HG03175 (cell line): ENCODE measurements at regions not wholly inside any gene's neighbourhood (a gene's known extent, or its start where the extent isn't known, plus 50 kb on each side); places are given as distances from the start of the nearest gene placed in this dataset.

Experiments
- ATAC-seq: cut with Tn5 transposase; IDR thresholded peaks from one replicate; pipeline ENCODE4 v1.9.1; 2021; ENCODE audit warnings: mild to moderate bottlenecking, moderate library complexity; ENCODE audit not compliant: unreplicated experiment

DNA sequence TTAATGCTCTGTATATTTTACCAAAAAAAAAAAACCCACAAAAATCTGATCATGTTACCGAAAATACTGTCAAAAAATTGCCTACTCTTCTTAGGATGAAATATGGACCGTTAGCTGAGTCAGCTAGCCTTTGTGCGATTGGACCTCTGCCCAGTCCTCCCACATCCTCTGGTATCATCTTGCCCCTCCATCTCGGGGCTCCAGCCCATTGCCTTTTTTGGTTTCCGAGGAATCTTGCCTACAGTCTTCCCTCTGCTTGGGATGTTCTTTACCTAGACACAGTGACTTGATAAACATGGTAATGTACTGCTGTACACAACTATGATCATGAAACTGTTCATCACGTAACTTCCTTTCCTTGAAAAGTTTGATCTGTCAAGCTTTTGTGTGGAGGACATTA, 371.4 kb downstream of the SV2B start:
- ATAC-seq, result no peak

DNA sequence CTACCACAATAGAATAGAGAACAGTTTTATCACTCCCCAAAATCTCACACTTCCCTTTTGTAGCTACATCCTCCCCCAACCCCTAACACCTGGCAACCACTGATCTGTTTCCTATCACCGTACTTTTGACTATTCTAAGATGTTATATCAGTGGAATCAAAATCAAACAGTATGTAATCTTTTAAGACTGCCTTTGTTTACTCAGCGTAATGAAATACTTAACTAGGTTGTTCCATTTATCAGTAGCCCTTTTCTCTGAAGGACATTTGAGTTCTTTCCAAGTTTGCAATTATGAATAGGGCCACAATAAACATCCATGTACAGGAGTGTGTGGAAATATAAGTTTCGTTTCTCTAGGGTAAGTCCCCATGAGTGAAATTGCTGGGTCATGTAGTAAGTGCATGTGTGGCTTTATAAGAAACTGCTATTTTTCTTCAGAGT, 372.3 kb downstream of the SV2B start:
- ATAC-seq, result no peak

DNA sequence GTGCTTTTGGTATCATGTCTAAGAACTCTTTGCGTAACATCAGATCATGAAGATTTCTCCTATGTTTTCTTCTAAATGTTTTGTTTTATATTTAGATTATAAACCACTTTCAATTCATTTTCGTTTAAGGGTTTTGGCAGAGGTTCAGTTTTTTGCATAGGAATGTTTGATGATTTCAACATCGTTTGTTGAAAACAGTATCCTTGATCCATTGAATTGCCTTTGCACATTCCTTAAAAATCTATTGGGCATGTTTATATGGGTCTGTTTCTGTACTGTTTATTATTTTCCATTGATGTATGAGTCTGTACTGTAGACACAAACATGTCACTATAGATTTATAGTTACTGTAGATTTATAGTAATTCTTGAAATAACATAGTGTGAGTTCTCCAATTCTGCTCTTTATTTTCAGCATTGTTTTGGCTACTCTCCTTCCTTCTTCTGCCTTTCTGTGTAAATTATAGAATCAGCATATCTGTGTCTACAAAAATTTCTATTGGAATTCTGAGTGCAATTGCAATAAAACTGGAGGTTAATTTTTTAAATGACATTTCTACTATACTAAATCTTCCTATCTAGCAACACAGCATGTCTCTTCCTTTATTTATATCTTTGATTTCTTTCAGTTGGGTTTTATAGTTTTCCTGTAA, 374.0 kb downstream of the SV2B start:
- ATAC-seq, result no peak

DNA sequence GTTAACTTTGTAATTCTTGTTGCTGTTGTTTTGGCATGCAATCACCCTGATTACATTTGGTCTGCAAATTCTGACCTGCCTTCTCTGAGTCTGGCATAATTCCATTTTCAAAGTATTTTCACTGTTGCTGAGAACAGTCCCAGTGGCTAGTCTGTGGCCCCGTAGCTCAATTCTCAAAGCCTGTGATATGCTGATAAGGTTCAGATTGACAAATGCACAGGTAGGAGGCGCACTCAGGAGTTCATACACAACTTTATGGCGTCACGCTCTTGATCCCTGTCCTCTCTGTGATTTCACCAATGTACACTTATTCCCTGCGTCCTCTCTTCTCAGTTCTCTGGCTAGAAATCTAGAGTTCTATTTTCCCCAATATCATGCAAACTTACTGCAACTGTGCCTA, 376.6 kb upstream of the SLCO3A1 start:
- no peak for ATAC-seq

DNA sequence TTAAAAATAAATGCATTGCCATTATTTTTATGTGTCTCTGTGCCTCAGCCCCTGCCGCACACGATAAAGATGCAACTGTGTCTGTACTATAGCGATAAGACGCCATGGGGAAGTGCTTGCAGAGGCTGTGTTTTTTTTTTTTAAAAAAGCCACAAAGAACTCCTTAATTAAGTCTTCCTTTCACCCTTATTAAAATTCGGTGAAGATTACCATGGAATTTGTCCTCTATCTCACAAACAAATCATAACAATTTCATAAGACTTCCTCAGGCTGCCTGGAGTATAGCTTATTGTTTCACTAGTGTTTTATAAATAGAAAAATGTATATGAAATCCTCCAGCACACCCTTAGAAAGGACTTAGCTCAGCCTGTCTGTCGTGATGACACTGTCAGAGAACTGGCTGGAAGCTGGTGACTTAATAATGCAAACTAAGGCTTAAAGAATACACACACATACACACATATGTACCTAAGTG, 374.8 kb upstream of the SLCO3A1 start:
- ATAC-seq, result no peak

DNA sequence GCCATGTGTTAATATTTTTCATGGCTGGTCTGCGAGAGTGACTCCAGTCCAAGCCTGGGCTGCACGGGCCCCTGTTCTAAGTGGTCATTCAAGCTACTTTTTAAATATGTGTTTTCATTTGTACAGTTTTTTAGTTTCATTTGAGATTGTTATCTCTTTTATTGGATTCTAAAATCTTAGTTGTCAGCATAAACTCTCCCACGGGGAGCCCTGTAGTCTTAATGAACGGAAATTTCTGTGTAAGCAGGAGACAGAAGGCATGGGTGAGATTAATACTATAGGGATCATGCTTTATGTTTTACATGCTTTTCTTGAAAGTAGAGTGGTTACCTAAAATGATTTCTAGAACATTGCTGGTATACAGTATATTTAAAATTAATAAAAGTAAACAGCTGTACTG, 373.1 kb upstream of the SLCO3A1 start:
- no peak for ATAC-seq

DNA sequence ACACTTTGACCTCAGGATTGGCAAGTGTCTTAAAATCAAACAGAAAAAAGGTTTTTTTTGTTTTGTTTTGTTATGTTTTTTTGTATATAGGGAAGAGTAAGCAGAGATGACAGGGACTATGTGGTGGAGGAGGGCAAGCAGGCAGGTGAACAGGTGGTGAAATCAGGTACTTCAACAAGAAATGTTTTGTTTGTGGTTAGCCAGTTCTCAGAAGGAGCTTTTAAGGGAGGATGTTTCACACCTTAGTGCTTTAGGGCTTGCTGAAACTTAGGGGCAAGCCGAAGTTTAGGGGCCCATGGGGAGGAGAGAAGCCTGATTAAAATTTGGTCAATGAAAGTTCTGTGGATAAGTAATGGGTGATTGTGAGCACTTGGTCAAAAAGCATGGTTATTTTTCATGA, 370.7 kb upstream of the SLCO3A1 start:
- ATAC-seq, result no peak

DNA sequence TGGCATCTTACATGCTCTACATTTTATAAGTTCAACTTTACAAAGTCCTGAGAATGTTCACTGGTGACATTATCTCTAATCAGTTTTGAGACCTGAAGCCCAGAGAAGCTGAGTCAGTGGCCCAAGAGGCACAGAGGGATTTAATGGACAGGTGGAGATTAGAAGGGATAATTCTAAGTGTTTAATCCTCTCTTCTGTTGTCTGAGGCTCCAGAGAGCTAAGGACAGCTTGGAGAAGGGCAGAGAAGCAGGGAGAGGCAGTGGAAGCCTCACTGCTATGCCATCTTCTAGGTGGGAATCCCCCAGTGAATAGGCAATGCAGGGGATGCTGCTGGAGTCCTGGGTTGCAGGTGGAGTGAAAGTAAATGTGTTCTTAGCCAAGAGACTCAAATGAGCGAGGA, 369.4 kb upstream of the SLCO3A1 start:
- ATAC-seq, result no peak

DNA sequence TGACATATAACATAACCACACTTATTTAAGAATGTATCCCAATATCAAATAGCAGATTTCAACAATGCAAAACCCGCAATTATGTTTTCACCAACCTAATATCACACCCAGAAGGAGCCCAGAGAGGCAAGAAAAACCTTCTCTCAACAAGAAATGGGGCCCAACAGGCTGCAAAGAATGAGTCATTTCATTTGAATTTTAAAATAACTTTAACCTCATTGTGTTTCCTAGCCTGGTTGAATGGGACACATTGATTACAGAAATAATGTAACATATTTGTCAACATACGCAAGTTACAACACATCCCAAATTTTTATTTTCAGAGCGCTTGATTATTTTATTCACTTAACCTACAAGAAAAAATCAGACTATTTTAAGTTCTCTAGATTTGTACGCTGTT, 365.1 kb upstream of the SLCO3A1 start:
- no peak for ATAC-seq

DNA sequence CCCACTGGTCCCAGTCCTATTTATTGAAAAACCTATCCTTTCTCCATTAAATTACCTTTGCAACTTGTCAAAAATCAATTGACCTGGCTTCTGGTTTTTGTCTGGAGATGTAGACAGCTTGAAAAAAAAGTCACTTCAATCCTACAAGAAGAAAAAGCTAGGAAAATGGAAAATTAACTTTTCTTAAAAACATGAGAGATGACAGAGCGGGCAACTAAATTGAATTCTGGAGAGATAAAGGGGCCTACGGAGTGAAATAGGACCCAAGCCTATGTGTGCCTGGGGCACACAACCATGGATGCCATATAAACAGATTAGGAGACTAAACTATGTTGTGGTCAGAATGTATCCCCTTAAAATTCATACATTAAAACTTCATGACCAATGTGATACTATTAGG, 363.3 kb upstream of the SLCO3A1 start:
- ATAC-seq, result no peak

DNA sequence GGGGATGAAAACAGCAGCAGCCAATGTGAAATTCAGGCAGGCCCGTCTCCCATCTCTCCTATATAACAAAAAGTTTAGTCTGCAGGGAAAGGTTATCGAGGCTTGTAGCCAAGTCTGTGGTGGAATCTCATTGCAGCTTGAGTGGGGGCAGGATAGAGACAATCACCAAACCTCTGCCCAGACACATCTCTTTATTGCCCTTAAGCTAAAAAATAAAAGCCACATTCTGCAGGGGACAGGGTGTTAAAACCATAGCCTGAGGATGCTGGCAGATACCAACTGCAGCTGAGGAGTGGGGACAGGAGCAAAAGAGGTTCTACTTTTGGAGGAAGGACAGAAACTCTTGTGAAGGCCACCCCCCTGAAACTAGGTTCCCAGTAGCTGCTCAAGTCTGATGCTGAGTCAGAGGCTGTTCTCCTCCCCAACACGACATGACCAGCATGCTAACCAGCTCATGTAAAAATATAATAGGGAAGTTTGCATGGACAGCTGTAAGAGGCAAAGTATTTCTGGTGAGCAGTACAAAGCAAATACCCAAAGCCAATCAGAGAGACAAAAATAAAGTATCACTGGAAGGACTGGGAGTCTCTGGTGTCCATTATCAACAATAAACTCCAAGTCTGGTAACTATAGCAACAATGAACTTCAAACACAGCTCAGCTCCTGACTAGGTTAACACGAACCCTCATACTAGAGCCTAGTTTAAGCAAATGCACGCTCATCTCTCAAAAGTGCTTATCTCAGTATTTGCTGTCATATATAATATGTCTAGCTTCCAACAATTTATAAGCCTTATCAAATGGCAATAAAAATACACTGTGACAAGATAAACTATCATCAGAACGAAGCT, 362.2 kb upstream of the SLCO3A1 start:
- no peak for ATAC-seq

DNA sequence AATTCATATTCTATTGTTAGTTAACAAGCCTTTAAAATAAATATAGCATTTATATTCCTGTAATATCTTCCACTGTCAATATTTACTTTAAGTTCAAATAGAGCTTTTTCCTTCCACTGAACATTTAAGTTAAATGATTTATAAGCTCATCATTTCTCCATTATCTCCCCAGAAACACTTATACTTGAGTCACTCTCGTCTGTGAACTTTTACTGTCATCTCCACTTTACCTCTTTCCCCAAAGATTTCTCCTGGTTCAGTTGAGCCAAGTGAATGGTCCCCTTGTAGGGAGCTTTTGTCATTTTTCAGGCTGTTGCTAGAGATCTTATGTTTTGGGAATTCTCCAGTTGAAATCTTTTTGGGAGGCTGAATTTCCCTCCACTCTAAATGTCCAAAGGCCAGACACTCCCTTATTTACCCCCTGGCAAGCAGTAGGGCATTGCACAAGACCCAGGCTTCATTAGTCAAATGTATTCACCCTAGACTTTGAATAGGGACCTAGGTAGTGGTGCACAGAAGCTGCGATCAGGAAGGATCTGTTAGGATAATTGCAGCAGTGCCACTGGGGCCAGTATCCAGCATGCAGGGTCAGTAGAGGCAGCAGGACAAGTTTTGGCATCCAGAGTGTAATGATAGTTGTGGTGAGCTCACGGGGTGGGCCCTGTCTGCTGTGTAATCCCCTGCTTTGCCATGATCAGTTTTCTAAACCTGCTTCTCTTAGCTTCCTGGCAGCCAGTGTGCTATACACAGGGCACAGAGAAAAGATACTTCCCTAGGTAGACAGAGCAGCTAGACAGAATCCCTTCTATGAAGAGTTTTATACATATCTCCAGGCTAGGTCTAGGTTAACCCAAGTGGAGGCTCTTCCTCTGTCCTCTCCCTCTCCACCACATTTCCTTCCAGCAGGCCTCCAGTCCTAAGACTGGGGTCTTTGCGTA, 356.5 kb upstream of the SLCO3A1 start:
- no peak for ATAC-seq

DNA sequence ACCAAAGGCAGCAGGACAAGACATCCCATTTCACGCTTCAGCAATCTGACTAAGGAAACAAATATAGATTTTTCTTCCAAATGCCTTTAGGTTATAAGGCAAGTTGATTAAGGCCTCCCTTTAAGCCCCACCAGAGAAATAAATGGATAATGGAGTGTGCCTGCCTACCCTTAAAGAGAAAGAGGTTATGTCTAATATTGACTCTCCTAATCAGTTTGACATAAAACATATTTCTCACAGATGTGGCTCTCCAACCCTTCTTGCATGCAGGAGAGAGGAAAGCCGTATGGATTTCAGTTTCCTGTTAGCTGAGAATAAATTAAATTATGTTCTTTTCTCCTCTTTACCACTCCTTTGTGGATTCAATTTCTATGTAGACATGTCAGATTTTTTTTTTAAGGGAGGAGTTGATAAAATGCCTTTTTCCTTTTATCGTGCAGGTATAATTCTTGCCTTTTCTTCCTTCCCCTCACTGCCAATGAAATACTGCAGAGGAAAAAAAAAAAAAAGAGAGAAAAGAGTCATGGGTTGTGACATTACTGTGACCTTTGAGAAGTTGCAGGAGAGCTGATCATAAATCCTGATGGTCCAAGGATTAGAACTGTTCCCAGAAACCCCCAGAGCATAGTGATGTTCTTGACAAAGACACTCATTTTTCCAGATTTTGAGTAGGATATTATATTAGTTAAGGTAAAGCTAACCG, 355.3 kb upstream of the SLCO3A1 start:
- no peak for ATAC-seq

DNA sequence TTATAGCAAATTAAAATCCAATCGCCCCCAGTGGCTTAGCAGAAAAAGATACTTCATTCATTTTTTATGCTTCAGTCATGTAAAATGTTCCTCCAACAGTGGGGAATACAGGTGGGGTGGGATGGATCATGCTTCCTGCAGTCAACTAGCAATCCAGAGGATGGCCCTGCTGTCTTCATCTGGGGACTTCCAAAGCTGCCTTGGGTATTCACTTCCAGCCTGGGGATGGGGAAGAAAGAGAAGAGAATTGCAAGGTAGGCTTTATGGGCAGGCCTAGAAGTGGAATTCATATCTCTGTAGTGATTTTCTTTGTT, 354.8 kb upstream of the SLCO3A1 start:
- no peak for ATAC-seq

DNA sequence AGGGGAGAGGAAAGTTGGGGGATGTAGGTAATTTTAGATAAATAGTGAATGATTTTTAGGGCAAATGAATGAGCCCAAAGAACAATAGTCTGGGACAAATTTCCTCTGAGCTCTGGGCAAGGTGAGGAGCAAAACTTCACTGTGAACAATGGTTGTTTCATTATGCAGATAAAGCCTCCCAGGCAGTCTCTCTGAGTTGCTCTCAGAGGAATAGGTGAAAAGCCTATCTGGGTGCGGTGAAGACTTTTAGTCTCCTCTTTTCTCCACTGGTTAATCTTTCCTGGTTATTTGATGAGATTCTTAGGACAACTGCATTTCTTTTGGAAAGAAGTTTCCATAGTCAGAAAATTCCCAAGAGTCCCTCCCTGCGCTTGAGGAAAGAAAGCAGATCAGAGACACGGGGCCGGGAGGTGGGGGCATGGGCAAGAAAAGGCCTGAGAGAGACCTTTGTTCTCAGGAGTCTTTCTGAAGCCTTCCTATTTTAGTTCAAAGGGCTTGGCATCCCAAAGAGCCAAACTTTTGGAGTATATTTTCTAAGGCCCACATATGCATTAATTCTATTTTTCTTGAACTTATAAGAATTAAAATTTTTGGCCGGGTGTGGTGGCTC, 353.6 kb upstream of the SLCO3A1 start:
- ATAC-seq, result no peak

DNA sequence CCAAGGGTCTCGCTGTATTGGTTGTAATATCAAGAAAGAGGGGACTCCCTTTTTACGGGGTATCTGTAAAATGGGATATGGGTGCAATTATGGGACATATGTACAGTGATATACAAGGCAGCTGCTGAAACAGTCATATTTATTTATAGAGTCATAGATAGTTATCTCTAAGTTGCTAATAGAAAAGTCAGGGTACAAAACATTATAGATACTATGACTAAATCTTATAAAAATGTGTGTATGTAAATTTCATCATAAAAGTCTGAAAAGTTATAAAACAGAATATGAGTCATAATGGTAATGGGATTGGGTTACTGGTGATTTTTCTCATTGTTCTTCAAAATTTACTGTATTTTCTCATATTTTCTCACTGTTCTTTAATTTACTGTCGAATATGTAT, 344.9 kb upstream of the SLCO3A1 start:
- no peak for ATAC-seq

DNA sequence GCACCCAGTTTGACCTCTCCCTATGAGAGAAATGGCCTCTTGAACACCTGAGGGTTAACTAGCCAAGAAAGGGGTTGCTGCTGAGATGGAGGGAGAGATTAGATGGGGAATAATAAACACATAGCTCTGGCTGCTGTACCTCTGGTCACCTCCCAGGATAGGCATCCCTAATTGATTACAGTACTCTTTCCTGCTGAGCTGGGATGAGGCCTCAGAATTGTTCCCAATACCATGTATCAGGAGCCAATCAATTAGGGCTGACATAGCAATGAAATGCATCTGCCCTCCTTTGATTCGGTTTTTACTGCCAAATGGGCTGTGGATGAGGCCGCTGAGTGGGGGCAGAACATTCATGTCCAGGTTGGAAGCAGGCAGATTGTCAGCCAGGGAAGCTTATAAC, 339.4 kb upstream of the SLCO3A1 start:
- ATAC-seq, result no peak

DNA sequence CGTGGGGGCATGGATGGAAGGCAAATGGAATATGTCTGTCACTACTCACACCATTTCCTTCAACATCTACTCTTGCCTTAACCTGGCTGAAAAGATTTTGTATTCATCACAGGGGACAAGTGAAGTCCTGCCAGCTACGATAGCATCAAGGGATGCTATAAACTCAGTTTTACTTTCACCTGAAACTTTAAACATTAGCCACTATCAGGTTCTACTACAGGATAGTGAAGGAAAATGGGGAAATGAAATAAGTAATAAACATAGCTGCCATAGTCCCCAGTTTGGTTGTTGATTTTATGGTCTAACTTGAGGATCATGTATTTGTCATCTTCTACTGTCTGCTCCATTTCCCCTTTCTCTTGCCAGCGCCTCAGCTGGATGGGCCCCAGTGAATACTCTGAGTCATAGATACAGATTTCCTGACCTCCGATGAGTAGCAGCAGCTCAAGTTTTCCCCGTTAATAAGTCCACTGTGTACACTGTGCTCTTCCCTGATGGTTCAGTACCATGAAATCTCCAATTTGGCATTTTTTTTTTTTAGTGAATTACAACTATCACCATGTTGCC, 338.2 kb upstream of the SLCO3A1 start:
- no peak for ATAC-seq

DNA sequence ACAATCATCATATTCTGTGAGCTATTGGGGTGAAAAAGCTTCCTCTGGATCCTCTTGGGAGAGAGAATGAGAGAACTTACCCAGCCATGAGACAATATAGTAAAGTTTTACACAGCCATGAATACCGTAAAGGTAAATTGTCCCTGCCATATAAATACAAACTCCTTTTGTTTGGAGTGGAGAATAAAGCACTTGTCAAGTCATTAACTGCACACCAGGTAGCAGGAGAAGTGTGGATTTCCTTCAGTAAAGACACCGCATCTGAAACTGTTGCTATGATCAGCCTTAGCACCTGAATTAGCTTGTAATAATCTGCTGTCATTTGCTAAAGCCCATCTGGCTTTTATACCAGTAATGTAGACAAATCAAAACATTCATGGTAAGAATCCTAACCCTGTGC, 336.6 kb upstream of the SLCO3A1 start:
- no peak for ATAC-seq
